ENCODE measurements at regions not wholly inside any gene's neighbourhood (a gene's known extent, or its start where the extent isn't known, plus 50 kb on each side); places are given as distances from the start of the nearest gene placed in this dataset.
"Not testable (repeated sequence)": the region's sequence is repeated elsewhere in the genome, so short reads cannot be mapped to it uniquely, and the experiment has no call there.

DNA sequence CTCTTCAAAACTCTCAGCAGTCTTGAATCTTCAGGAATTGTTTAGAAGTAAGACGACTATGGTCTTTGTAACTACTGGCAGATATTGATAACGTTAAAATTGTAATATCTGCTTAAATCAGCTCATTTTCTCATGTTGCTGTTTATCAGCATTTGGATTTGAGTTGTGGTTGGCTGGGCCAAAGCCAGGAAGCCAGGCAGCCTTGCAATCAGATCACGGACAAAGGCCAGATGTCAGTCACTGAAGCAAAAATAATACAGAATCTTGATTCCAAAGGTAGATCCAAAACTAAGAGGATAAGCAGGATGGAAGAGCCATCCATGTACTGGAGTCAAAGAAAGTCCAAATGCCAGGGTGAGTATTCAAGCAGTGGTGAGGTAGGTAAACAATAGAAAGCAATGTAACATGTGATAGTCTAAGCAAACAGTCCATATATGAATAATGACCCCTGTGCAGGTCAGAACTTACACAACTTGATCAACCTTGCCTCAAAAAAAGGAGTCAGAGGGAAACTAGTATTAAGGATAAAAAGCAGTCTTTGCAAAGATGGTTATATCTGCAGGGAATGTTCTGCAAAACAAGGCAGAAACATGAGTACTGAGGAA lies 95.8 kb upstream of the RAP1B start:
- no peak for DNase-seq

DNA sequence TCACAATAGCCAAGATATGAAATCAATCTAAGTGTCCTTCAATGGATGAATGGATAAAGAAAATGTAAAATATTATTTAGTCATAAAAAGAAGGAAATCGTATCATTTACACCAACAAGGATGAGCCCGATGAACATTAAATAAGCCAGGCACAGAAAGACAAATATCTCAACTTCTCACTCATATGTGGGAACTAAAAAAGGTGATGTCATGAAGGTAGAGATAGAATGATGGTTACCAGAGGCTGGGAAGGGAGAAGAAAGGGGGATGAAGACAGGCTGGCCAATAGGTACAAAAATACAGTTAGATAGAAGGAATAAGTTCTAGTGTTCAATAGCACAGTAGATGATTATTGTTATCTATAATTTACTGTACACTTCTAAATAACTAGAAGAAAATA lies 94.9 kb upstream of the RAP1B start:
- no peak for DNase-seq

DNA sequence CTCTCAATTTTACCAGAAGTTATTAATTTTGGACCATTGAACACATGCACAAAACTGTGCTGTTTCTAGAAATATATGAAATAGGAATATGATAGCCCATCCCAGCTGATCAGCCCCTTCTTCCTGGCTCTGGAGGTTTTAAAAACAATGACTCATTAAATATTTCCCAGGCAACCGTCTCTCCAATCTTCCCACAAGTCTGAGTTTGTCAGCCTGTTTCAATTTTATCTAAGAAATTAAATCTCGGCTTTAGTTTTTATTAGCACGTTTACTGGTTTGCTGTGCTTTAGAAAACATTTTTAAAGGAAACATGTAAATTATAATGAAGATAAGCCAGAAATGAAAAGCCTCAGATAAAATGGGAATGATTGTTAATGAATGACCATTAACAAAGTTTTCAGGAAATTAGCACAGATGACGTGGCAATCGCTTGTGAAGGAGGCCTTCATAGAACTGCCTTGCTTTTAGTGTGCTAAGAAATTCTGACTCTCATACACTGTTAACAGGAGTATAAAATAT lies 89.3 kb upstream of the RAP1B start:
- no peak for DNase-seq

DNA sequence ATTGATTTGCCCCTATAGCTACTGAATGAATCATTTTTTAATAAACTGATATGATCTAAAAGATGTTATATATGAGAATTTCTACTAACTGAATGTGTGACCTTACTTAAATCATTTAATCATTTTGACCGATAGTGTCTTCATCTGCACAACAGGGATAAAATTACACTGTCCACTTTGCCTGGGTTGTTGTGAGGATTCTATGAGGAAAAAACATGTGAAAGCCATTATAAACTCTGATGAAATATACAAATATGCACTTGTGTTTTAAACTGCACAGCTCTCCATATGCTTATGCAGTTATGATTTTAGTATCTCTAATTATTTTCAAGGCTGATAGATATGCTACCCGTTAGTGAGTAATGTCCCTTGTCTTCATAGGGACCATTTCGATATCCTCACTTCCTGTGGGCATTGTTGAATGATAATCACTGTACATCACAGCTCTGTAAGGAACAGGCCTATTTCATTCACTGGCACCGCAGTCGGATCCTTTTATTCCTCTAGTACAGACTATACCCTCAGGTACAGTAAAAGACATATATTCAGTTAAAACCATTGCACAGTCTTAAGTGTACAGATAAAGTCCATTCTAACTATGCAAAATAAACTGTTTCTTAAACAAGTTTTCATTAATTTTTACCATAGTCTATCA lies 88.7 kb upstream of the RAP1B start:
- DNase-seq = no peak

DNA sequence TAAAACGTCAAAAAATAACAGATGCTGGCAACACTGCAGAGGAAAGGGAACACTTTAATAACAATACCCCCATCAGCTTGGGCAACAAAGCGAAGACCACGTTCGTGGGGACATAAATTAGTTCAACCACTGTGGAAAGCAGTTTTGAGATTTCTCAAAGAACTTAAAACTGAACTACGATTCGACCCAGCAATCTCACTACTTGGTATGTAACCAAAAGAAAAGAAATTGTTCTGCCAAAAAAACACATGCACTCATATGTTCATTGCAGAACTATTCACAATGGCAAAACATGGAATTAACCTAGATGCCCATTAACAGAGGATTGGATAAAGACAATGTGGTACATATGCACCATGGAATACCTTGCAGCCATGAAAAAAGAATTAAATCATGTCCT lies 81.2 kb upstream of the RAP1B start:
- DNase-seq = no peak

DNA sequence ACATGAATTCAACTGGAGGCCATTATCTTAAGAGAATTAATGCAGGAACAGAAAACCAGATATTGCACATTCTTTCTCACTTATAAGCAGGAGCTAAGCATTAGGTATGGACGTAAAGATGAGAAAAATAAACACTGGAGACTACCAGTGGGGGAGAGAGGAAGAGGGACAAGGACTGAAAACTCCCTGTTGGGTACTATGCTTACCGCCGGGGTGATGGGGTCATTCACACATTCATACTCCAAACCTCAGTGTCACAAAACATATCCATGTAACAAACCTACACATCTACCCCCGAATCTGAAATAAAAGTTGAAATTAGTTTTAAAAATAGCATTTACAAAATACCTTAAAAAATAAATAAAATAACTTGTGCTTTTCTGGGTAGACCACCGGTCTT lies 80.8 kb upstream of the RAP1B start:
- DNase-seq = no peak

DNA sequence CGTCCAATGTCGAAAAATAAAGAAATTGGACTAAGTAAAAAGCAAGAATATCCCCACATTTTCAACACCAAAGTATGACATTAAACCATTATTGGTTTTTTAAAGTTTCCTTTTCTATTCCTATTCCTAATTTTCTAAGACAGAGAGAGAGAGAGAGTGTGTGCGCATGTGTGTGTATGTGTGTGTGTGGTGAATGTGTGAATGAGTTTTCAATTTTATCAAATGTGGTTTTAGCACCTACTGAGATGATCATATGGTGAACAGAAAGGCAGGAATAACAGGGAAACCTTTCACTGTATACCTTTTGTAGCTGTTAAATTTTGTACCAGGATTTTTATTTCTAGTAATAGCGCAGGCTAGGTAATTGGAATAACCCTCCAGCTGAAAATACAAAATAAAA lies 80.4 kb upstream of the RAP1B start:
- no peak for DNase-seq

DNA sequence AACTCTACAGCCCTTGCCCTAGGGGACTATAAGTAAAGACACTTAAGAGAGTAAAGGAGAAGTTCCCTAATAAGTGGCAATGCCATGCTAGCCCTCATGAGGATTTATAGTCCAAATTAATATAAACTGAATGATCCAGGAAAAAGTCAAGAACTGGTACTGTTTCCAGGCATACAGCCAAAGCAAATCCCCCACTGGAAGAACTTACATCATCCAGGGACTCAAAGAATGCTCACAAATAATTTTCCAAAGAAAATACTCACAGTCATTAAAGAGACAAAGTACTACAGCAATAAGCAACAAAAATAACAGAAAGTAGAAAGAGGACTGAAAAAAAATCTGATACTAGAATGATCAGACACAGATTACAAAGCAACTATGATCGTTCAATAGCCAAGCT lies 79.7 kb upstream of the RAP1B start:
- no peak for DNase-seq

DNA sequence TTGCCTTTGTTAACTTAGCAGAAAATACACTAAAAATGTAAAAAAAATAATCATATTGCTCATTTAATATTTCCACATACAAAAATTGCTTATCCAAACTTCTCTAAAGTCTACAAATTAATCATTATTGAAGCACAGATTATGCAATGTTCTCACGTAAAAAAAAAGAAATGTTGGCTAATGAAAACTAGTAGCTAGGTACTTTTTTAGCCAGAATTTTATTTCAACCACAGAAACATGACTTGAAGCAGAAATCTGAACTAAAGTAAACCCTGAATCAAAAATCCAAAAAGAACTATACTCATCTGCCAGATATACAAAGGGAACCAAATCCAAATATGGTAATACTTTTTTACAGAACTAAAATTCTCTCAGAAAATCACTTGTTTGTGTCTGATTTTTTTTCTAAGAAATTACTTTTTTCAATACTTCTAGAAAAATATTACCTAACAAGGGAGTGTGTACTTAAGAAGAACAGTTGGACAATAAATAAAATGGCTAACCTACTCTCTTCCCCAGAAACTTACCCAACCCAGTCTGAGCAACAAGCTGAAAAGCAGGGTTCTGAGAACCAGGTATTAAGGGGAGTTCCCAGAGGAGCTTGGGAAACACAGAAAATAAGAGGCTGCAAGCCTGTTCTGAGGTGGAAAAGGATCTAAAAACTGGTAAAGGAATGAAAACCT lies 78.4 kb upstream of the RAP1B start:
- no peak for DNase-seq

DNA sequence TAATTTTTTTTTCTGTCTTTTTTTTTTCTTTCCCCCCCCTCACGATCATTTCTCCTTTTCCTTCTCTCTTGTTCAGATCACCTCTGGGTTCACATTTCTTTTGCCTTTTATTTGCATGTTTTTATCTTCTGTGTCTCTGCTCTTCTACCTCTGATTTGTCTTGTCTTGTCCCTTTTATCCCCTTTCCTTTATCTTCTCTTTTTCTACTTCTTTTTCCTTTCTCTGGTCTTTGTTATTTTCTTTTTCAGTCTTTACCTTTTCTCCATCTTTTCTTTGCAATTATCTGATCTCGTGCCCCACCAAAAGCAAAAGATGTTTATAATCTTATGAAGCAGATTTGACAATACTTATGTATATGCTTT lies 77.8 kb upstream of the RAP1B start:
- DNase-seq = no peak

DNA sequence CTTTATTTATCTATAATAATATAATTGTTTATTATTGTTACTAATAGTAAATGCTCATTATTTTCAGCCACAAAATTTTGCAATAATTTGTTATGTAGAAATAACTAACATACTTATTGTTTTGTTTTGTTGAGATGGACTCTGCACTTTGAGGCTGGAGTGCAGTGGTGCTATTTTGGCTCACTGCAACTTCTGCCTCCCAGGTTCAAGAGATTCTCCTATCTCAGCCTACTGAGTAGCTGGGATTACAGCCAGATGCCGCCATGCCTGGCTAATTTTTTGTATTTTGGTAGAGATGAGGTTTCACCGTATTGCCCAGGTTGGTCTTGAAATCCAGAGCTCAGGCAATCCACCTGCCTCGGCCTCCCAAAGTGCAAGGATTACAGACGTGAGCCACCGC lies 76.6 kb upstream of the RAP1B start:
- DNase-seq = no peak

DNA sequence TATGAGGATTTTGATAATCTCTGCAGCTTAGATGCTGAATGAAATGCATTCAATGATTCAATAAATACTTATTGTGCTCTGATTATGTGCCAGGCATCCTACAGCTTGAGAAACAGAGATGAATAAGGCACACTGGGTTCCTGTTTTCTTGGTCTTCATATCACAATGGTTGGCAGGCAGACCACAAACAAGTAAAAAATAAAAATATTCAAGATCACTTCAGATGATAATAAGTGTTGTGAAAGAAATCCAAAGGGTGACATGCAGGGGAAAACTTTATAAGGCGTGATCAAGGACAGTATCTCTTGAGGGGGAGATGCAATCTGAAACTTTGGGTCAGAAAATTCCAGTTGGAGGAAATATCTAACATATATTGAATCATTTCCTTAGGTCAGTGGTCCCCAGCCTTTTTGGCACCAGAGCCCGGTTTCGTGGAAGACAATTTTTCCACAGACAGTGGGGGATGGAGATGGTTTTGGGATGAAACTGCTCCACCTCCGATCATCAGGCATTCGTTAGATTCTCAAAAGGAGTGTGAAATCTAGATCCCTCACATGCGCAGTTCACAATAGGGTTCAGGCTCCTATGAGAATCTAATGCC lies 73.7 kb upstream of the RAP1B start:
- no peak for DNase-seq

DNA sequence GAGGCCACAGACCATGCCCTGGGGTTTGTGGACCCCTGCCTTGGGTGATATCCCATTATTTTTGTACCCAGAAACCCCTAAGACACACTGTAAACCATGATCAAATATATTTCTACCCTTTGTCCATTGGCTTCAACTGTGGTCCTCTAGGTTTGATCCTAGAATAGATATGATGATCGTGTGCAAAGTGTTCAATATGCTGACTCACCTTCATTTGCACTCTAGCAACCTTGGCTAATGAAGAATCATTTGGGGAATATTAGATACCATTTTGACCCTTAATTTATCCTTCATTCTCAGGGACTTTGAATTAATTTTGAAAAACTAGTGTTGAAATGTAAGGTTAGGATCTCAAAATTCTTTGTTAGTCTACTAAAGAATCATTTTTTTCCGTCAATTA lies 73.1 kb upstream of the RAP1B start:
- no peak for DNase-seq

DNA sequence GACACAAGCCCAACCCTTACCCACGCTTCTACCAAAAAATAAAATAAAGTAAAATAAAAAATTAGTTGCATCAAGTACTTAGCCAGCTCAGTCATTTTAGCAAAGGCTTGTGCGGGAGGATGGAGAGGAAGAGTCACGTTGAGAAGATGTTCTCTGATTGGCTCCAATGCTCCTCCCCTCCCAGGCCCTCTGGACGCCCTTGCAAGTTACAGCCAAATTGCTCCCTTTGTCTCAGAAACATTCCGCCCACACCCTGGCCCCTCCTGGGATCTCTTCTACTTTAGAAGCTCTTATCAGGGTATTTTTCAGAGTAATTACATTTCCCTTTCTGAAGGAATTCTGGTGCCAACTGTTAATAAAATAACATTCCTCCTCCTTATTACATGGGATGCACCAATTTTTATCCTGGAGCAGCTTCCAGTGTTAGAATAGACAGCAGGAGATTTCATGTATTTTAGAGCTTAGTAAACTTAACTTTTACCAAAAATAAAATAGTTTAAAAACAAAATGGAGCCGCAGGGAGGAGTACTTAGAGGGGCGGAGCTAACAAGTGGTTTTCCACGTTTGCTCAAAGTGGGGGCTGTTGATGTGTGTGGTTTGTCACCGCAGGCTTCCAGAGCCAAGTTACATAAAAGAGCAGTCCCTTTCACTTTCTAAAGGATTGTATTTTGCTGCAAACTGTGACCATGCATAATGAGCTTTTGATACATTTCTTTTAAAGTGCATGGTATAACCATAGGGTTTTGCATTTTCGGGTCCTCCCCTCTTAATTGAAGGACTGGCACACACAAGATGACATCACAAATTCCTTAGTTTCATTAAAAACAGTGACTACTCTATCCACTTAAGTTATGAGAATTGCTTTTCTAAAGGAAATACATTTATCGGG lies 71.7 kb upstream of the RAP1B start:
- DNase-seq = peak; percentile 24

DNA sequence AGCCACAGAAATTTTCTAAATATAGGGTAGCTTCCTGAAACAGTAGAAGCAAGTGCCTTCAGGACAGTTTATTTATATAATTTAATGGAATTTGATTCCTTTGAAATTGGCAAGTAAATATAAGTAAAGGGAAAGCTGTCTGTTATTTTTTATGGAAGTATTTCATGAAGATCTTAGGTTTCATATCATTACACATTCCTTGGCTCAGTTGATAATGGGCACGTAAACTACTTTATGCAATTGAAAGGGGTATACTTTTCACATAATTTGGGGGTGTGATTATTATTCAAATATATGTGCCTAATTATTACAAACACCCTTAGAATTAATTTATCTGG lies 71.1 kb upstream of the RAP1B start:
- no peak for DNase-seq

DNA sequence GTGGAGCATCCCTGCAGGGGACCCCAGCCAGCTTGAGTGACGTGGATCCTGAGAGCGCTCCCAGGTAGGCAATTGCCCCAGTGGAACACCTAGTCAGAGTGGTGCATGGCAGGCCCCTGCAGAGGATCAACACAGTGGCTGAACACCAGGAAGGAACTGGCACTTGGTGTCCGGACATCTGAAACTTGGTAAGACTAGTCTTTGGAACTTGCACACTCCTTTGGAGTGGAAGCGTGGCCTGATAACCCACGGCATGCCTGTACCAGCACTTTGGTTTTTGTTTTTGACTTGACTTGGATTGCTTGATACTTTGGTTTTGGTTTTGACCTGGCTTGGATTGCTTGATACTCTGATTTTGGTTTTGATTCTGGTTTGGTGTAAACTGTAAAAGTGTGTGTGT lies 69.9 kb upstream of the RAP1B start:
- not testable (repeated sequence) for DNase-seq

DNA sequence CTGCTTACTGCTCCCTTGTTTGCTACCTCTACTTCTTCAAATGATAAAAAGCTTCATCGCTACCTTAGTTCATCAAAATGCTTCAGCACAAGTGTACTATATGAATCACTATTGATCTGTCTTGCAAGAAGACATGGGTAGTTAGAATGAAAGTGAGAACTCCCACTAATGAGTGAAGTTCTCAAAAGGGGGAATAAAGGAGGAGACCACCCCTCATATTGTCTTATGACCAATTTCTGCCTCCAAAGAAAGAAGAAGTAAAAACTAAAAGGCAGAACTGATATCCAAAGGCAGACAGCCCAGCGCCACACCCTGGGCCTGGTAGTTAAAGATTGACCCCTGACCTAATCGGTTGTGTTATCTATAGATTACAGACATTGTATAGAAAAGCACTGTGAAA lies 63.4 kb upstream of the RAP1B start:
- DNase-seq = not testable (repeated sequence)

DNA sequence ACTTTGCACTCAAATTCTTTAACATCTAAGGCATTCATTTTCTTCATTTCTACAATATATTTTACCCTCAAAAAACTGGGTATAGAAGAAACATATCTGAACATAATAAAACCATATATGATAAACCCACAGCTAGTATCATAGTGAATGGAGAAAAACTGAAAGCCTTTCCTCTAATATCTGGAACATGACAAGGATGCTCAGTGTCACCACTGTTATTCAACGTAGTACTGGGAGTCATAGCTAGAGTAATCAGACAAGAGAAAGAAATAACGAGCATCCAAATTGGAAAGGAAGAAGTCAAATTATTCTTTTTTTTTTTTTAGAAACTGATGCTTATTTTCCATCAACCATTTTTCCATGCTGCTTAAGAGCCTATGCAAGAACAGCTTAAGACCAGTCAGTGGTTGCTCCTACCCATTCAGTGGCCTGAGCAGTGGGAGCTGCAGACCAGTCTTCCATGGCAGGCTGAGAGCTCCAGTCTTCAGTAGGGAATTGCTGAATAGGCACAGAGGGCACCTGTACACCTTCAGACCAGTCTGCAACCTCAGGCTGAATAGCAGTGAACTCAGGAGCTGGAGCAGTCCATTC lies 58.0 kb upstream of the RAP1B start:
- not testable (repeated sequence) for DNase-seq

DNA sequence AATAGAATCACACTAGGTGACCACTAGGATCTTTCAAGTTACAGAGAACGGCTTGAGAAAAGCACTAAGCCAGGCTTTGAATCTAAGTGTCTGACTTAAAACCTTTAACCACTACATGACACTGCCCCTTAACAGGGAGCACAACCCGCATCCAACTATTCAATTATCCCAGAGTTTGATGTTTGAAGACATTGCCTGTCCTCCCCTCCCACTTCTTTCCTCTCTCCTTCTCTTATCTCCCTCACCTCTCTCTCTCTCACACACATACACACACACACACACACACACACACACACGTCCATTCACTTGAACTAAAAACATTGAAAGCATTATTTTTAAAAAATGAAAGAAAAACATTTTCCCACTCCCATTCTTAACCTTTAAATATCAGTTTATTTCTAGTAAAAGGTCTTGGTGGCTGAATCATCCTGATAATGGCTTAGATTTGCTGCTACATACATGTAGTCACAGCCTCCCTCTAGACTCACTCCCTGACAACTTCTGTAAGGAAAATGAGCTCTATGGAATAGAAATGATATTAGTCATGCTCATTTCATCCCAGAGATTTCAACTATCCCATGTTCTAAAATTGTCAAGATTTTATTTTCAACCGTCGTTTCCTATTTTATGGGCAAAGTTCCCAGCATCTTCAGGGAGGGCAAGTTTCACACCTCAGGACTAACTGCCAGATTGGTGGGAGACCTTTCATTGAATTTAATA lies 53.5 kb upstream of the RAP1B start:
- DNase-seq = no peak

DNA sequence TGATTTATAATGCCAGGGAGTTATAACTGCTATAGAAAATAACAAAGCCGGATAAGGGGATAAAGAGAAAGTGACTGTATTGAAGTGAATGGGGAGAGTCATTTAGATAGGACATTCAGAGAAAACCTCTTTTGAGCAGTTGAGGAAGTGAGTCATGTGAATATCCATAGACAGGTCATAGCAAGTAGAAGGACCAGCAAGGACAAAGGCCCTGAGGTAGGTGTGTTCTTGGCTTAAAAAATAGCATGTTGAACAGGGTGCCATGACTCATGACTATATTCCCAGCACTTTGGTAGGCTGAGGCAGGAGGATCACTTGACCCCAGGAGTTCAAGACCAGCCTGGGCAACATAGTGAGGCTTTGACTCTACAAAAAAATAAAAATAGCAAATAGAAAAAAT lies 51.5 kb upstream of the RAP1B start:
- DNase-seq = no peak

DNA sequence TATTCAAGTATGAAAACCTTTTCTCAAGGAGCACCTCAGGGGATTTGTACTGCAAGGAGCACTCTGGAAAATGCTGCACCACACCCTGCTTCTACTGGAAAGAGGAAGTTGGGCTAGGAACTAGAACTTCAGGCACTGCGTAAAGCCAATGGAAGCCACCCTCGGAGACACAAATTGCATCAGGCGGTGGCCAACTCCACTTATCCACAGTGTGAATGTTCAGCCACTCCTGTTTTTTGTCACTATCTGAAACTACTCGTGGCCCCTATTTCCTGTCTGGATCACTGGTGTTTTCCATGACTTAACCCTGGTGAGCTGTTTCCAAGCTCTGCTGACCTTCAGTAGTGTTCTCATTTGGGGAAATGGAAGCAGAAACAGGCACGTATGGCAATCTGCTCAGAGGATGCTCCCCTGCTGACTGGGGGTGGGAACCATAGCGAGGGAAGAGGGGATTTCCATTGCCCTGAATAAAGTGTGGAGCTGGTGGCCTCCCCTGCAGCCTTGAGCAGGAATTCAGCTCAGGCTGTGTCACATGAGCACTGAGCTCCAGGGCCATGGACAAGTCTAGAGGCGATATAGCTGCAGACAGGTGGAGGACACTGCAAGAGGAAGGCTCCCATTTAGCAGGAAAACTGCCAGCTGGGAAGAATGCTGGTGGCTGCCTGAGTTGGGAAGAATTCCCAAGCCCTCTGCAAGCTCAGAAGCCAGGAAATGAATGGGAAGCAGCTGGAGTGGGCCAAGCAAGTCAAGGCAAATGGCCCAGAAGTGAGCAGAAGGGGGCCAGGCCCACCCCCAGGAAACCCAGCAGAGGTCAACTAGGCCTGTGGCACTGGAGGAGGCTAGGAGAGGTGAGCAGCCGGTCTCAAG lies 50.5 kb upstream of the RAP1B start:
- DNase-seq = no peak
